ENCODE measurements at regions not wholly inside any gene's neighbourhood (a gene's known extent, or its start where the extent isn't known, plus 50 kb on each side); places are given as distances from the start of the nearest gene placed in this dataset.

GRCh38 chr13:65343898-65344663, 1886.1 kb downstream of the PCDH9 start:
- no peak for TF ChIP-seq POLR2A (IDR thresholded peaks at IDR 0.05; ENCODE audit: low read depth, low read length)
- no peak for TF ChIP-seq CTCF (IDR thresholded peaks at IDR 0.05; ENCODE audit: extremely low read depth in 1 of 2, insufficient read depth in 1 of 2, low read depth in 1 of 2, low read length in 2 of 2)
- no peak for TF ChIP-seq EZH2 (IDR thresholded peaks at IDR 0.05; ENCODE audit: borderline replicate concordance, low read depth, low read length, severe bottlenecking)
- no peak for TF ChIP-seq POLR2AphosphoS5 (IDR thresholded peaks at IDR 0.05; ENCODE audit: insufficient read depth, low read depth, low read length)
- TF ChIP-seq JUN (IDR thresholded peaks at IDR 0.05; ENCODE audit: borderline replicate concordance, insufficient read depth, insufficient read length, low read depth): no peak

All from endothelial cell of umbilical vein (primary cell).